HG02970 (cell line): ENCODE measurements at regions not wholly inside any gene's neighbourhood (a gene's known extent, or its start where the extent isn't known, plus 50 kb on each side); places are given as distances from the start of the nearest gene placed in this dataset.
"Not testable (repeated sequence)": the region's sequence is repeated elsewhere in the genome, so short reads cannot be mapped to it uniquely, and the experiment has no call there.

ENCODE experiments used
- ATAC-seq: cut with Tn5 transposase; IDR thresholded peaks from one replicate; pipeline ENCODE4 v1.9.1; 2021; ENCODE audit warnings: mild to moderate bottlenecking, moderate library complexity, moderate number of reproducible peaks; ENCODE audit not compliant: unreplicated experiment, low FRiP score

- peak; percentile 64 for ATAC-seq
Measured at GRCh38 chr1:146298575-146298897, 69.7 kb upstream of the NOTCH2NLA start.

GRCh38 chr1:146297781-146298574, 69.2 kb upstream of the NOTCH2NLA start:
- peak; percentile 37 for ATAC-seq

DNA sequence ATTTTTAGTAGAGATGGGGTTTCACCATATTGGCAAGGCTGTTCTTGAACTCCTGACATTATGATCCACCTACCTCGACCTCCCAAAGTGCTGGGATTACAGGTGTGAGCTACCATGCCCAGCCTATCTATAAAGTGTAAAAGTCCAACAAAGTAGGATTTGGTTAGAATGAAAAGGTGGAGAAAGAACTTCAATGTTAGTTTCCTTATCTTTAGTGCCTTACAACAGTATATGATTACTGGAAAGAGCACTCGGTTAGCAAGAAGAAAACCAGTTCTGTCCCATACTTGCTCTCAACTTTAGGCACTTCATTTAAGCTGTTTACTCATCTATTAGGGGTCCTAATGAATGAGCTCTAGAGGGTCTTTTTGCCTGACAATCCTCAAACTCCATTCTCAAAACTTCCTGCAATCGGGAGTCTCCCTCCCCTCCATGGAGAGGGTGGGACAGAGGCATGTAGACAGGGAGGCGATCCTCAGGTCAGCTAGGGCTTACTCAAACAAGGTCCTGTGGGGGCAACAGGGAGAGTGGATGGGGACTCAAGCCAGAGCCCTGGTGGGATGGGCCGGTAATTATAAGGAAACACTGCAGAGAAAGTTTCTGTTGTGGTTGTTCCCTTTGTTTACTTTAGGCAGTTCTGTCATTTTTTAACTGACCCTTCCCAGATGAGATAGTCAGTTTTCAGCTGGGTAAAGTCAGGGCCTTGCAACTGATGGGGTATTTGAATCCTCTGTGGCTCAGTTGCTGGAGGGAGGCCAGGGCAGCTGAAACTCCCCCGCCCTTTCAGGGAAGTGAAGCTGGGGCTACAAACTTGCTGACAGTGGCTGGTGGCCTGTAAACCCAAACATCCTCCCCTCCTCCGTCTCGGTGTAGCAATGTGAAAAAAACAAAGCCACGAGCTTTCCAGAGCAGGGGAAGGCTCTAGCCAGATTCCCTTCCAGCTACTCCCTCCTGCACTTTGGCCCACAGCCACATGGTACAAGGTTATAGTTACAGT, 64.4 kb upstream of the NOTCH2NLA start:
- not testable (repeated sequence) for ATAC-seq

DNA sequence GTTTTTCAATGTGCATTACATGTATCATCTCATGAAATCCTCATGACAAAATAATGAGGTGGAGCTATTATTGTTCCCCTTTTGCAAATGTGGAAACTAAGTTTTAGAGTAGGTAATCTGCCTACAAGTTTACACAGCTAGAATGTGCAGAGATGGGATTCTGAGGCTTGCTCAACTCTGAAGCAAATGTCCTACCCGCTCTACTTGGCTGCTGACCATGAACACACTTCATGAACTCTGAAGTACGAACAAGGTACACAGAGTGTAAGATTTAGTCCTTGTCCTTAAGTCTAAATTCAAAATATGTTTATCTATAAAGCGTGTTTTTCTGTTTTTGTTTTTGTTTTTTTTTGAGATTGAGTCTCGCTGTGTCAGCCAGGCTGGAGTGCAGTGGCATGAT, 63.6 kb upstream of the NOTCH2NLA start:
- not testable (repeated sequence) for ATAC-seq

DNA sequence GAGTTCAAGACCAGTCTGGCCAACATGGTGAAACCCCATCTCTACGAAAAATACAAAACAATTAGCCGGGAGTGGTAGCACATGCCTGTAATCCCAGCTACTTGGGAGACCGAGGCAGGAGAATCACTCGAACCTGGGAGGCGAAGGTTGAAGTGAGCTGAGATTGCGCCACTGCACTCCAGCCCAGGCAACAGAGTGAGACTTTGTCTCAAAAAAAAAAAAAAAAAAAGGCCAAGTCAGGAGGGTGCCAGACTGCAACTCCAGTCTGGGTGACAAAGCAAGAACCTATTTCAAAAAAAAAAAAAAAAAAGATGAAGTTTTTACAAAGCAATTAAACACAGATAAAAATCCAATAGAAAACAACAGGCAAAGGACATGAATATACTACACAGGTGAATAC, 59.1 kb upstream of the NOTCH2NLA start:
- not testable (repeated sequence) for ATAC-seq

DNA sequence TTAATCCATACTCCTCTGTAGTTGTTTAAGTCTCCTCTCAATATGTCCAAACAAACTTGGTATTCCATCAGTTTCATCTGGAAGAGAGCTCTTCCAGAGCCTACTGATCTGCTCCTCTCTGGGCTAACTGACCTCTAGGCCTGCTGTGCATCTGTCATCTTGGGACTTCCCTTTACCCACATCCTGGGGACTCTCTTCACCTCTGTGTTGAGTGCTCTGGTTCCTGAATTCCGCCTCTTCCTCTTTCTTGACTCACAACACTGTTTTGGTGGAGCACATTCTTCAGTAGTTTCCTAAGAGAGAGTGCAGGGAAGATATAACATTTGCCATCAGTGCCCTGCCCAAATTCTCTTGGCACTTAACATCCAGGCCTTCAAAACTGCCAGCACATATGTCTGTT, 55.9 kb upstream of the NOTCH2NLA start:
- ATAC-seq: not testable (repeated sequence)

- ATAC-seq: not testable (repeated sequence)
Measured at GRCh38 chr1:146283527-146283880, 54.7 kb upstream of the NOTCH2NLA start.

- ATAC-seq: not testable (repeated sequence)
Measured at GRCh38 chr1:146282807-146283526, 54.1 kb upstream of the NOTCH2NLA start.

- not testable (repeated sequence) for ATAC-seq
Measured at GRCh38 chr1:146281522-146281921, 52.7 kb upstream of the NOTCH2NLA start.

DNA sequence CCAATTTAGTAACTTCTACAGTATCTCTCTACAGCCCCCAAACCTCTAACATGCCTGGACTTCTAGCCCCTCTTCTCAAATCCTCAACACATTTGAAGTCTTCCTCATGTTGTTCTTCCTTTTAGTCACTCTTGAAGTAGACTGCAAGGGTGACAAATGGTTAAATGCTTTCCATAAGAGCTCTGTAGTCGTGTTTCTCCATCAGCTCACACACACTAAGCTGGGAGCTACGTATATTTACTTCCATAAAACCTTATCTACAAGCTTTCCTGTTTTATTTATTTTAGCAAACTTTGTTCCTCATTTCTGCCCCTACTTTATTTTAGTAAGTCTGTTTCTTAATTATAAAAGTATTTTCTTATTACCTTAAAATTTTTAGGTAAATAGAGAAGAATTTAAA, 49.9 kb upstream of the NOTCH2NLA start:
- not testable (repeated sequence) for ATAC-seq
